ENCODE measurements at regions not wholly inside any gene's neighbourhood (a gene's known extent, or its start where the extent isn't known, plus 50 kb on each side); places are given as distances from the start of the nearest gene placed in this dataset.
A peak's percentile ranks its signal among the peaks of the same experiment; 100 is the strongest.

DNA sequence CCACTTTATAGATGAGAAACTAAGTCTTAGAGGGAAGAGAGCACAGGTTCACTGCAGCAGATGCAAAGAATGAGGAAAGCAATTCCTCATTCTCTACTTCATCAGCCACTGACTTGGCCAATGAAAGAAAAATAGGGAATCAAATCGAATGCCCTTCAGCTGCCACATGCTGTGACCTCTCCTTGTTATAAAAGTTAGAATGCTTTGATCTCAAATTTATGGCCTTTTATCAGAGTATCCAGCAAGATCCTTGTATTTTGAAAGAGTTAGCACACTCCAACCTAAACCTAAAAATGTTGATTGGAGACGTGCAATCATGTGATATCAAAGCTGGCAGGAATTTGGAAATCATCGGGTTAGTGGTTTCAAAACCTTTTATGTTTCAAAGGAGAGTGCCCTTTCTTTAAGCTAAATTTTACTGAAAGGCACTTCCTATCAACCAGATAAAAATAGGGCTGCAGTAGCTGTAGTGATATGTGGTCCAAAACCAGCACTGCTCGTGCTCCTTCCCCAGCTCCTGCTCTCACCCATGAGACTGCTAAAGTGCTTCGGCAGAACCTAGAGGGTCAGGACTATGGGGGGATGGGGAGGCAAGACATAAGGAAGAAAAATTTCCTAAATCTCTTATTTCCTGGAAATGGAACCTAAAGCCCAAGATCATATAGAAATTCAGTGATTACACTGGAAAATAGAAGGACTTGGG, 617.0 kb downstream of the PYDC2 start:
- TF ChIP-seq, protein P1, sequence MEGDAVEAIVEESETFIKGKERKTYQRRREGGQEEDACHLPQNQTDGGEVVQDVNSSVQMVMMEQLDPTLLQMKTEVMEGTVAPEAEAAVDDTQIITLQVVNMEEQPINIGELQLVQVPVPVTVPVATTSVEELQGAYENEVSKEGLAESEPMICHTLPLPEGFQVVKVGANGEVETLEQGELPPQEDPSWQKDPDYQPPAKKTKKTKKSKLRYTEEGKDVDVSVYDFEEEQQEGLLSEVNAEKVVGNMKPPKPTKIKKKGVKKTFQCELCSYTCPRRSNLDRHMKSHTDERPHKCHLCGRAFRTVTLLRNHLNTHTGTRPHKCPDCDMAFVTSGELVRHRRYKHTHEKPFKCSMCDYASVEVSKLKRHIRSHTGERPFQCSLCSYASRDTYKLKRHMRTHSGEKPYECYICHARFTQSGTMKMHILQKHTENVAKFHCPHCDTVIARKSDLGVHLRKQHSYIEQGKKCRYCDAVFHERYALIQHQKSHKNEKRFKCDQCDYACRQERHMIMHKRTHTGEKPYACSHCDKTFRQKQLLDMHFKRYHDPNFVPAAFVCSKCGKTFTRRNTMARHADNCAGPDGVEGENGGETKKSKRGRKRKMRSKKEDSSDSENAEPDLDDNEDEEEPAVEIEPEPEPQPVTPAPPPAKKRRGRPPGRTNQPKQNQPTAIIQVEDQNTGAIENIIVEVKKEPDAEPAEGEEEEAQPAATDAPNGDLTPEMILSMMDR (IDR thresholded peaks at IDR 0.05; ENCODE audit: extremely low read depth, insufficient read depth, missing control alignments) = no peak
- DNase-seq (ENCODE audit: low spot score) = no peak
- in situ Hi-C loops (cut with MboI; ENCODE audit: low pct_unique_long_range_greater_than_20kb, low sequenced_read_pairs, unreplicated experiment) = no loop called here

DNA sequence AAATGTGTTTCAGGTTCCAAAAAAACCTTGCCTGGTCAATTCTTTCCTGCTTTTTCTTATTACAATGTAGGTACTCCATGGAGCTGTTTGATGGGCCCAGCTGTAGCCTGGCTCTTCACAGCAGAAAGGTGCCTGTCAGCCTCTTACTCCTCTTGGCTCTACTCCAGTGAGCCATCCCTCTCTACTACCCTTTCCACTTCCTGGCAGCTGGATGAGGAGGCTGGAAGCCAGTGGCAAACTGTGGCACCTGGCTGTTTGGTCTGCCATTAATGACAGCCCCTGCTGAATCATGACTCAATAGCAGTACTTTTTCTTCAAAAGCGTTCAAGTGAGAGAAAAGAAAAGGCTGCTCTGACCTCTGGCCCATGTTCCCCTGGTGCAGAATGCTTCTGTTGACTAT, 618.1 kb downstream of the PYDC2 start:
- TF ChIP-seq, protein P1 (IDR thresholded peaks at IDR 0.05; ENCODE audit: extremely low read depth, insufficient read depth, missing control alignments) = no peak
- no peak for DNase-seq (ENCODE audit: low spot score)
- in situ Hi-C loops (cut with MboI; ENCODE audit: low pct_unique_long_range_greater_than_20kb, low sequenced_read_pairs, unreplicated experiment) = no loop called here

DNA sequence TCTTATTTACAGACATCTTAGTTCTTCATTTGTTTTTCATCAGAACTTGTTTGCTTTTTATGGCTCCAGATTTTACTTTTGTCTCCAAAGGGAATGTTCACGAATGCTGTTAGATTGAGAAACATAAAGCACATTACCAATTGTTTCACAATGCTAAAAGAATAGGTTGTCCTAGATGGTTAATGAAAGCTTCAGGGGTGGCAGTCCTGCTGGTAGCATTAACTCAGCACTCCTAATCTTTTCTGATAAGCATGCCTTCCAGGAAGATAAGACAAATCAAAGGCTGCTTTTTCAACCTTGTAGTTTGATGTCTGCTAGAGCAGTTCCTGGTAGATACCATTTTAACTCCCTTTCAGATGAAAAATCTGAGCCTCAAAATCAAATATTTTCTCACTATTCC, 619.4 kb downstream of the PYDC2 start:
- TF ChIP-seq, protein P1 (IDR thresholded peaks at IDR 0.05; ENCODE audit: extremely low read depth, insufficient read depth, missing control alignments) = no peak
- in situ Hi-C loops (cut with MboI; ENCODE audit: low pct_unique_long_range_greater_than_20kb, low sequenced_read_pairs, unreplicated experiment) = no loop called here

DNA sequence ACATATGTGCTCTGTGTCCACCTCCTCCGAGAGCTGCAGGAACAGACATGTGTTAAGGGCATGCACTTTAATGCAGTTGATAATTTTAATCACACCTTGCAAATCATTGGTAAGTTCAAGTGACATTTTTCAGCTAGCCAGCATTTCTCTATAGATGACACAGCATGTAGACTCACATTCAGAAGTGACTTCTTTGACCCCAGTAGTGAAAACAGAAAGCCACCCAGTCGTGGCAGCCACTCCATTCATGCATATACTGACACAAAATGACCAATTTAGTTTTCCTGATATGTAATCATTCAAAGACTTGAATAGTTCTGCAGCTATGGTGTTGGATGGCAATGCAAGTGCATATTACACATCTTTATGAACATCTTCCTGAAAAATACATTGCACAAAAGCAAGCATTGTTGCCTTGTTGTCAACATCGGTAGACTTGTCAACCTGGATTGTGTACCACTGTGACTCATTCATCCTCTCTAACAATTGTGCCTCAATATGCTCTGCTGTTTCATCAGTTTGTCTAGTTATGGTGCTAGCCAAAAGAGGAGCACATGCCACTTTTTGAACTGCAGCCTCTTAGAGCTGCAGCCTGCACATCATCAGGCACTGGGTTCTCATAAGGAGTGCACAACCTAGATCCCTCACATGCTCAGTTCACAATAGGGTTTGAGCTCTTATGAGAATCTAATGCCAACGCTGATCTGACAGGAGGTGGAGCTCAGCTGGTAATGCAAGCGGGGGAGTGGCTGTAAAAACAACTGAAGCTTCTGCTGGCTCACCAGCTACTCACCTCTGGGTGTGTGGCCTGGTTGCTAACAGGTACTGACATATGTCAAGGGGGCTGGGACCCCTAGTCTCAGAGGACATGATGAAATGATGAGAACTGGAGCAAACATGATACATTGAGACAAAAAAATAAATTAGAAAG, 622.0 kb downstream of the PYDC2 start:
- TF ChIP-seq, protein P1 (IDR thresholded peaks at IDR 0.05; ENCODE audit: extremely low read depth, insufficient read depth, missing control alignments) = no peak
- DNase-seq (ENCODE audit: low spot score) = peak; percentile 27
- in situ Hi-C loops (cut with MboI; ENCODE audit: low pct_unique_long_range_greater_than_20kb, low sequenced_read_pairs, unreplicated experiment) = no loop called here

More for the DNA sequence above, 619.4 kb downstream of the PYDC2 start:
- DNase-seq (ENCODE audit: low spot score) = no peak
